T1000 (cell line): ENCODE measurements at regions not wholly inside any gene's neighbourhood (a gene's known extent, or its start where the extent isn't known, plus 50 kb on each side); places are given as distances from the start of the nearest gene placed in this dataset.

Experiments
- DNase-seq: peaks from one replicate; lab custom pipeline; 2025; ENCODE audit warnings: mixed read lengths; lab: John Stamatoyannopoulos, UW

- DNase-seq: no peak
Observed at GRCh38 chr1:198472997-198473396, 67.5 kb downstream of the ATP6V1G3 start.

GRCh38 chr1:198472119-198472518, 68.4 kb downstream of the ATP6V1G3 start:
- no peak for DNase-seq

- DNase-seq: no peak
Observed at GRCh38 chr1:198467907-198468306, 72.6 kb downstream of the ATP6V1G3 start.

- DNase-seq: no peak
Observed at GRCh38 chr1:198467342-198467741, 73.1 kb downstream of the ATP6V1G3 start.

DNA sequence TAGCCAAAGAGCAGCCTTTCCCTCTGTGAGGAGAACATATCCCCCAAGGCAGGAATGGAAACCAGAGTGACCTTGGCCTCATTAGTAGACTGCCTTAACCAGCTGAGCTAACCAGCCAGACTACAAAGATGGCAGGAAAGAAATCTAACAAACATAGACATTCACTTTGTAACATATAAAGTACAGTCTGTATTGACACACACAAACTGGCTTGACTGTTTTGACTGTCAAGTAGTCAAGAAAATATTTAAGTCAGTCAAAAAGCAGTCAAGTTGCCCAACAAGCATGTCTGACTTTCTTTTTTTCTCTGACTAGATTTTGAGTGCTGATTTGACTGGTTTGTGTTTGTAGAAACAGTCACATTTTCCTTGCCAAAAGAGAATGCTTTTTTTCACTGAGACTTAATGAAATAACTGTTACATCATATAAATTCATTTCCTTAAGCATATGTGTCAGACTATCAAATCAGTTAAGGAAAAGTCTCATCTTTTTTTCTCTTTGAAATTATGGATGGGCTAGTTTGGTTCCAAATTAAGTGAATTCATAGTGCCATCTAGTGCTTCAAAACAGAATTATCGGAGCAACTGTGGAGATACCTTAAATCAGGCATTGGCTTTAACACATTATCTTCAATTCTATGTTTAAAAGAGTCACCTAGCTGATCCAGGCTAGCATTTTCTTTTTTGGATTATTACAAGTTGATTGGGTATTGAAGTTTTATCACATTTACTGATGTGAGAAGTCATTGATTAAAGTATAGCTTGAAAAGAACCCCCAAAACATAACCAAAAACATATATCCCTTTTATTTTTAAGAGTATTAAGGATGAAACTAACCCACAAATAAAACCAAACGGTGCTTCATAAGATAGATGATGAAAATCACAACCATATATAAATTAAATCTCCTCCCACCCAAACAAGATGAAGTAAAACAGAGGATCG, 75.0 kb downstream of the ATP6V1G3 start:
- no peak for DNase-seq

GRCh38 chr1:198463709-198464108, 76.8 kb downstream of the ATP6V1G3 start:
- no peak for DNase-seq

GRCh38 chr1:198462365-198463019, 78.0 kb downstream of the ATP6V1G3 start:
- peak; percentile 0 for DNase-seq

DNA sequence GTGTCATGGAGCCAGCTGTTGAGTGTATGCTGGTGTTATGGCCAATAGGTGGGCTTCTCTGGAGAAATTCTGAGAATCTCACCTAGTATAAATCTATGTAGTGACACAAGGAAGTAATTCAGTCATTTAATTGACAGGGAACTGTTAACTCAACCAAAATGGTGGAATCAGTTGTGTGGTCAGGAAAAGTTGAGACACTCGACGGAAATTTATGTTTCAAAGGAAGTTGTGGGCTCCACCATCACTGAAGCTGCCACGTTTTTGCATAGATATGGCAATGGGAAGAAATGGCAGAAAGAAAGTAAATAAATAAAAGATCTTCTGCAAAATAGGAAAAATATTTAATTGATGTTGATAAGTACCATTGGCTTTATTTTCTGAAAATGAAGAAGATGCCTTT, 84.5 kb downstream of the ATP6V1G3 start:
- DNase-seq: no peak

GRCh38 chr1:198449727-198450433, 90.6 kb downstream of the ATP6V1G3 start:
- DNase-seq: no peak

- DNase-seq: no peak
Observed at GRCh38 chr1:198449261-198449660, 91.2 kb downstream of the ATP6V1G3 start.

DNA sequence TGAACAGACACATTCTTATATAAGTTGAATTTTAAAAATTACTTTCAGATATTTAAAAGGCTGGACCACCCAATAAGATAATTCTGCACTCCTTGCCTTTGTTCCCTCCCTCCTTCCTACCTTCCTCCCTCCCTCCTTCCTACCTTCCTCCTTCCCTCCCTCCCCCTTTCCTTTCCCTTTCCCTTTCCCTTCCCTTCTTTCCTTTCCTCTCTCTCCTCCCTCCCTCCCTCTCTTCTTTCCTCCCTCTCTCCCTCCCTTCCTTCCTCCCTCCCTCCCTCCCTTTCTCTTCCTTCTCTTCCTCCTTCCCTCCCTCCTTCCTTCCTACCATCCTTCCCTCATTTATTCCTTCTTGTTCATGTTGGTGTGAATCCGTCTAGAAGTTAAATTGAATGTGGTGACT, 93.0 kb downstream of the ATP6V1G3 start:
- DNase-seq: no peak

DNA sequence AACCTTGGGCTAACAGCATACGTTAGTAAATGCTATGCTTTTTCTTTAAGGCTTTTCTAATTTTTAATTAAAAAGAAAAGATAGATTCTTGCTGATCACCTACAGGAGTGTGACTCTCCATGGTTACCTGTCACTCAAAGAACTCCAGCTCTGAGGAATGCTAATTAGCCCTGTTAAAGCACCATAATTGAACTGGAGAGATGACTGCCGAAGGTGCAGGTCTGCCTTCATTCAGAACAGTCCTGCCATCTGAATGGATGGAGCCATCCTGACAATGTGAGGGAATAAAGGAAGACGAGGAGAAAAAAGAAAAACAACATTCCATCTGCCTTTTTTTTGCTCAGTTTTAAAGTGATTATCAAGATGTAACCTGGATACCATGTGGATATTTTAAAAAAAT, 94.6 kb downstream of the ATP6V1G3 start:
- DNase-seq: no peak

DNA sequence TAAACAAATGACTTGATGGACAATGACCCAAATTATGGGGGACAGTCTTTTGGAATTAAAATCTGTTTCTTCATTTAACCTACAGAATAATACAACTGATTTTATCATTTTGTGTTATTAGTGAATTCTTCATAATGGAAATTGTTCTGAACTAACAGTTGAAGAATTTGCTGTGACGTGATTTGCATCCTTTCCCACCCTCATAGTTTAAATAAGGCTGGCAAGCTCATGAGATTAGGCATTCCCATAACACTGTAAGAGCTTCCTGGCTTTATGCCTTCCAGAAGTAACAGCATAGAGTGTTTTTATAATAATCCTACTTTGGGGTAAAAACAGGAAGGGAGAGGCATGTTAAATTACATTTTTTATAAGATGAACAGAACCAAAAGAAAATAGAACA, 95.7 kb downstream of the ATP6V1G3 start:
- DNase-seq: no peak

DNA sequence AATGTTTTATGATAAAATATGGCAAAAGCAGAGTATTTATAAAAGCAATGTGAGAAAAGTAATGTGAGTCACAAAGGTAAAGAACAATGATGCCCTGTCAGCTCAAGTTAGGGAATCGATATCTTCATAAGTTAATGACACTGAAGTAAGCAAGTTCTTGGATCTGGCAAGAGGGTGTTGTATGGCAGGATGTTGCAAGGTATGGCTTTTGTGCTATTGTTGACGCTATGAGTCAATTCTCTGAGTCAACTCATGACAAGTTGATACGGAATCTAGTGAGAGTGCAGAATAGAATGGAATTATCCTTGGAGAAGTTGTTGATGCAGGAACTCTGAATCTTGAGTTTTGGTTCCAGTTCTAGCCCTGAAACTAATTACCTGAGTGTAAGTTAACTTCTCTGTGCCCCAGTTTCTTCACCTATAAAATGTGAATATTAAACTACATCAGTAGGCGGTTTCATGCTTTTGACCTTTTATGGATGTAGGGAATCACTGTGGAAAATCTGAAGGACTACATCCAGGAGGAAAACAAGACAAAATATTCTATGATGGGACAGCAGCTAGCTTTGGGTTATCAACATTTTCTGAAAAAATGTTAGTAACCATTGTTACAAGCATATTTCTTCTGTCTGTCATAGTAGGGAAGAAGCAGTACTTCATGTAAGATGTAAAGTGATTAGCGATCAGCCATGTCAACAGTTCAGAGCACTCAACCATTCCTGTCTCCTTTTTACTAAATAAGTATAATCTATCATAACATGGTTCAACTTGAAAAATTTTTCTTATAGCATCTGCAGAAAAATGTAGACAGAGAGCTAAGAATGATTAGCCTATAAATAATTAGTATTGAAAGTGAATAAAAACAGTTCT, 96.9 kb downstream of the ATP6V1G3 start:
- DNase-seq: peak; percentile 22

DNA sequence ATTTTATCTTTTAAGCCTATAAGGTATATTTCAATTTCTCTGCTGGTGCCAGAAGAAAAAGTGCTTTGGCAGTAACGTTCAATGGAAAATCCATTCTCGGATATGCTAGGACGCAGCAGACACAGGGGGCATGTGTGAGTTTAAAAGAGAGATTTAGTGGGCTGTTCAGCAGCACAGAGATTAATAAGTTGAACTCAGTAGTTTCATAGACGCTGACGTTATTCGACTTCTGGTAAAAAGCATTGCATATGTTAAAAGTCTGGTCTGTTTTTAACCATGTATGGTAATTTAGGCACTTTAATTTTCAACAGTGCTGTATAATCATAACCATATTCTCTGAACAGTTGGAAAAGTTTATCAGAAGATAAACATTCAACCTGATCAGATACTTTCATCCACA, 99.6 kb downstream of the ATP6V1G3 start:
- DNase-seq: no peak

DNA sequence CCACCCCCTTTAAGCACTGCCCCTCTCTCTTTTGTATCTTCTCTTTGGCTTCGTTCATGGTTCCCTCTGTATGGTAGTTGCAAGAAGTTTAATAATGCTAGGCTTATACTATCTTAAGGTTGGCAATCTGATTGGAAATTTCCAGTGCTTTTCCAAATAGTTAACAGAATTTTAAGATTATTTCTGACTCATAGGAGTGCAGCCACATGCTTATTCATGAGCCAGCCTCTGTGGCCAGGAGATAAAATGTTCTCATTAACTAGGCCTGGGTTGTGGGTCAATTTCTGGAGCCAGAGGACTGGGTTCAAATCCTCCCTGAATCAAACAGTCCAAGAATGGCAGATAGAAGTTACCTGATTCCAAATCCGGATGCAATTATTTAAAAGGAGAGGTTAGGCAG, 103.1 kb downstream of the ATP6V1G3 start:
- no peak for DNase-seq

DNA sequence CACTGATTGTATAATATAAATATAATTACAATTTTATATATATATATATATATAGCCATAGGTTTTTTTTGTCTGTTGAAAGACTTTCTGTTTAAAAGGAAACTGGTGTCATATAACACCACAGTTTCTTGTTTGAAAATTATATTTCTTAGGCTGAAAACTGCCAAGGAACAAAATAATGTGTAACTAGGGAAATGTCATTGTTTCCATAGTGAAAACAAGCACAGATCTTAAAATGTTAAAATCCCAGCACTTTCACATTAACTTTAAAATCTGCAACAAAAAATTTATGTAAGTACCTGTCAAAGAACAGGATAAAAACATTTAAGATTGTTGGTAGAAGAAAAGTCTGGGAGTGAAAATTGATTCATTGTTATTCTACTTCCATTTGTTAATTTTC, 104.2 kb downstream of the ATP6V1G3 start:
- DNase-seq: no peak

DNA sequence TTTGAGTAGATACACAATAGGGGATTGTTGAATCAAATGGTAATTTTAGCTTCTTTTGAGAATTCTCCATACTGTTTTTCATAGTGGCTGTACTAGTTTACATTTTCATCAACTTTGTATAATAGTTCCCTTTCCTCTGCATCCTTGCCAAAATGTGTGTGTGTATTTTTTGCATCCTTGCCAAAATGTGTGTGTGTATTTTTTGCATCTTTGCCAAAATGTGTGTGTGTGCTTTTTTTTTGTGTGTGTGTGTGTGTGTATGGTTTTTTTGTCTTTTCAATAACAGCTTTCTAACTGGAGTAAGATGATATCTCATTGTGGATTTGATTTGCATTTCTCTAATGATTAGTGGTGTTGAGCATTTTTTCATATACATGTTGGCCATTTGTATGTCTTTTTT, 105.4 kb downstream of the ATP6V1G3 start:
- no peak for DNase-seq

DNA sequence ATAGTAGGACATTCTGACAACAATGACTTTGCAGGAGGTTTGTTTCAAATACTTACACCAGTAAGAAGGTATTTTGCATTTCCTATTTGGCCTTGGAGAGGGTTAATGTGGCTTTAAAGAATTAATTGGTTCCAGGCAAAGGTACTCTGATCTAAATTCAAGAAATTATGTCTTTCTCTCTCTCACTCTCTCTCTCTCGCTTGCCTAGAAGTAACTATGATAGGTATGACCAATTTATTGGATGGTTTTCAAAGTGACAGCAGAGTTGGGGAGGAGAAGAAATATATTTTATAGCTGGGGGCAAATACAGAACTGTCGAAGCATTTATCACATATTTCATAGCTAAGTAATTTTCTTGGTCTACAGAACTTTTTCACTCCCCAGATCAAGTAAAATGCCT, 116.0 kb downstream of the ATP6V1G3 start:
- DNase-seq: no peak

DNA sequence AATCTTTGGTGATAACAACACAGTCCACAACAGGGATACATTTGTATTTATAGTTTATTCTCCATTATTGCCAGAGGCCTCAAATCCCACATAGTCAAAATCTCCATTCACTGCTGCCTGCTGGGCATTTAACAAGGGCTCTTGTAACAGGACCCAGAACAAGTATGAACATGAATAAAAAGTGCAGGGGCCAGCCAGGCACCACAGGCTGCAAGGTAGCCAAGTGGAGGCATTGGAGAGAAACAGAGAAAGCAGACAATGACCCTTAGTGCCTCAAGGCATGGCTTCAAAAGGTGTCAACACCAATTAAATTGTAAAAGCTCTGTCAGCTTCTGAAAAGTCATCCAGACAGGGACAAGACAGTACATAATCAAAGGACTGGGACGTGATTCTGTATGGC, 116.8 kb downstream of the ATP6V1G3 start:
- DNase-seq: no peak

- no peak for DNase-seq
Observed at GRCh38 chr1:198417039-198417438, 123.4 kb downstream of the ATP6V1G3 start.

GRCh38 chr1:198416296-198416695, 124.2 kb downstream of the ATP6V1G3 start:
- no peak for DNase-seq
